GM18951 (cell line): ENCODE measurements at regions not wholly inside any gene's neighbourhood (a gene's known extent, or its start where the extent isn't known, plus 50 kb on each side); places are given as distances from the start of the nearest gene placed in this dataset.

Experiments used
- POLR2A ChIP-seq: IDR thresholded peaks from 4 replicates; pipeline ENCODE4 v1.6.1; 2011; ENCODE audit warnings: mild to moderate bottlenecking; ENCODE audit not compliant: insufficient read length, insufficient read depth; ENCODE audit errors: extremely low read depth
- in situ Hi-C: fragments of 300-500 bp; cut with MboI; formaldehyde crosslinking; loops from one replicate; pipeline ENCODE4 v1.12.0; 2022; ENCODE audit warnings: low sequenced_read_pairs, mixed read lengths, inconsistent platforms; ENCODE audit not compliant: unreplicated experiment

DNA sequence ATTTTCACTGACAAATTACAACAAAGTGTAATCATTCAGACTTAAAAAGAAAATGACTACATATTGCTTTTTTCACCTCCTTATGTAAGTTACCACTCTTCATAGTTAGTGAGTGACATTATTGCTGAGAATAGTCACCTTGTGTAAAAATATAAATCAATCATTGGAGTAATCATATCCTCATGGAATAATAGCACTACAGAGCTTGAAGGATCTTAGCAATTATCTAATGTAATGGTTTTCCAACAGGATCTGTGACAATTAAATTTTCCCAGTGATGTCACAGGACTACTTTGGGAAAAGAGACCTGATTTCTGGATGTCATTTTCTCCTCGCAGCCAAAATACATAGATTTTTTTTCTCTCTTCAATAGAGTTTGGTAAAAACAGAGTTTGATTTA, 833.0 kb upstream of the PCDH9 start:
- TF ChIP-seq POLR2A, result no peak
- in situ Hi-C loops, result no loop called here

- in situ Hi-C loops, result no loop called here
- TF ChIP-seq POLR2A, result no peak
Observed at GRCh38 chr13:68057836-68058235, 827.7 kb upstream of the PCDH9 start.

GRCh38 chr13:68056816-68057710, 826.9 kb upstream of the PCDH9 start:
- in situ Hi-C loops, result no loop called here

DNA sequence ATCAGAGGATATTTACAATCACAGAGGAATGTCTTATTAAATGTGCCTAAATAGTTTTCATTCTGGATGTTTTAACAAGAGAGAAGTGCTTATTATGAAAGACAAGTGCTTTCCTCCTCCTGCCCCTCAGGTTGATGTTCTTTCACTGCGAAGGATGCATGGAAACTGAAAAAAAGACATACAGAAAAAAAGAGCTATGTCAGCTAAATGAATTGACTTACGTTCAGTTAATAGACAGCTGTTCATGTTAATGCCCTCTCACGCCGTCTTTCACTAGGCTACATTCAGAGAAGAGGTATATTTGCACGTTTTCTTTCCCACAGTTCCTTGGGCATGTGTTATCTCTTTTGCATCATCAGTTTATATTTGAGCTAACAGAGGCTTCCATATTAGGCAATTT, 821.8 kb upstream of the PCDH9 start:
- in situ Hi-C loops, result no loop called here
- TF ChIP-seq POLR2A, result no peak

More at GRCh38 chr13:68056816-68057710, 826.9 kb upstream of the PCDH9 start:
- no peak for TF ChIP-seq POLR2A

GRCh38 chr13:68050761-68051160, 820.6 kb upstream of the PCDH9 start:
- in situ Hi-C loops, result no loop called here

GRCh38 chr13:68048802-68049359, 818.7 kb upstream of the PCDH9 start:
- no peak for TF ChIP-seq POLR2A

More at GRCh38 chr13:68050761-68051160, 820.6 kb upstream of the PCDH9 start:
- no peak for TF ChIP-seq POLR2A

GRCh38 chr13:68047889-68048288, 817.8 kb upstream of the PCDH9 start:
- TF ChIP-seq POLR2A, result no peak
- in situ Hi-C loops, result no loop called here

More at GRCh38 chr13:68048802-68049359, 818.7 kb upstream of the PCDH9 start:
- in situ Hi-C loops, result no loop called here

DNA sequence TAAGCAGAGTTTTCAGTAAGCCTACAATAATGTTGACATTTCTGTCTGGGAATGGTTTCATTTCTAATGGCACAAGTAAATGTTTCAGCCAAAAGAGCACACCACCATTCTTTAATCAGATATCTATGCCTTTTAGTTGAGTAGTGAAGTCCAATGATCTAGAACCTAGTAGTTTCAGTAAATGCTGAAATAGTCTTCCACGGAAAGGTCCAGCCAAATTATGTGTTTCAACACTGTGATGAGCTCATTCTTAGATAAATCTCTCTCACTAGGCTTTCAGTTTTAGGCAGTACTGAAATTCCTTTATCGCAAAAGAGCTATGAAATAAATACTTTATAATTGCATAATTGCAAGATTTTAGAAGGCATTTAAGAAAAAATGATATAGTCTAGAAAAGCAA, 816.8 kb upstream of the PCDH9 start:
- in situ Hi-C loops, result no loop called here
- TF ChIP-seq POLR2A, result no peak

GRCh38 chr13:68030152-68030809, 800.1 kb upstream of the PCDH9 start:
- in situ Hi-C loops, result no loop called here
- no peak for TF ChIP-seq POLR2A

- in situ Hi-C loops, result no loop called here
- no peak for TF ChIP-seq POLR2A
Observed at GRCh38 chr13:68028701-68029100, 798.6 kb upstream of the PCDH9 start.

- TF ChIP-seq POLR2A, result no peak
- in situ Hi-C loops, result no loop called here
Observed at GRCh38 chr13:68027306-68027705, 797.2 kb upstream of the PCDH9 start.

- TF ChIP-seq POLR2A, result no peak
- in situ Hi-C loops, result no loop called here
Observed at GRCh38 chr13:68026077-68026476, 795.9 kb upstream of the PCDH9 start.

DNA sequence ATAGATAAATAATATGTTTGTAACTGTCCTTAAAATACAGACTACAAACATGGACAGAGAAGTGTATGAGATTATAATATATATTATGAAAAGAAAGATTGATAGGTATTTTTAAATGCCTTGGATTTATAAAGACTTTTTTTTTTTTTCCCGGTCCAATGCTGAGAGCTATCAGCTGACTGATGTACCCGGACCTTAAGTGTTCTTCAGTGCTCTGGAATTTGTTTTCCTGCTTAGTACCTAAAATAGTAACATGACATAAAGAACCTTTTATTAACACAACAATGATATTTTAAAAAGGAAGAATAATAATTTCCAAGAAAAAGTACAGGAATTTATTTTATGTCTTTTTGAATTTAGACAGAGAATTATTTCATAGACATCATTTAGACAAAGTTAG, 795.5 kb upstream of the PCDH9 start:
- in situ Hi-C loops, result no loop called here

More for the DNA sequence above, 795.5 kb upstream of the PCDH9 start:
- no peak for TF ChIP-seq POLR2A
